SK-N-SH treated with all-trans-retinoic acid at 6 μM for 48 hours (cell line): ENCODE measurements at regions not wholly inside any gene's neighbourhood (a gene's known extent, or its start where the extent isn't known, plus 50 kb on each side); places are given as distances from the start of the nearest gene placed in this dataset.

Experiments used
- GLIS3 ChIP-seq: fragments of 250-450 bp; sonication (Bioruptor Pico); IDR thresholded peaks from 2 replicates; pipeline ENCODE4 v1.5.0; 2020; ENCODE audit warnings: mild to moderate bottlenecking, moderate library complexity
- ISL1 ChIP-seq: fragments of 250-450 bp; sonication (Bioruptor Pico); IDR thresholded peaks from 2 replicates; pipeline ENCODE4 v2.1.2; 2022; ENCODE audit warnings: mild to moderate bottlenecking, moderate library complexity
- PPARA ChIP-seq: fragments of 250-450 bp; sonication (Bioruptor Pico); IDR thresholded peaks from 2 replicates; pipeline ENCODE4 v1.5.0; 2020; ENCODE audit warnings: mild to moderate bottlenecking, borderline replicate concordance
- SNAI2 ChIP-seq: fragments of 250-450 bp; sonication (Bioruptor Pico); IDR thresholded peaks from 2 replicates; pipeline ENCODE4 v1.5.0; 2020; ENCODE audit warnings: mild to moderate bottlenecking, moderate library complexity
- TOX ChIP-seq: fragments of 250-450 bp; sonication (Bioruptor Pico); IDR thresholded peaks from 2 replicates; pipeline ENCODE4 v1.8.0; 2021; ENCODE audit warnings: mild to moderate bottlenecking, moderate library complexity, borderline replicate concordance
- ZC3H10 ChIP-seq: fragments of 250-450 bp; sonication (Bioruptor Pico); IDR thresholded peaks from 2 replicates; pipeline ENCODE4 v1.5.1; 2021; ENCODE audit warnings: mild to moderate bottlenecking, moderate library complexity
- ZNF565 ChIP-seq: fragments of 450-650 bp; formaldehyde crosslinking; conservative IDR thresholded peaks from 2 replicates; pipeline ENCODE4 v1.5.0; 2020; ENCODE audit warnings: low read depth, mild to moderate bottlenecking, moderate library complexity
- TF ChIP-seq, protein P1 (sequence below): fragments of 250-450 bp; sonication (Bioruptor Pico); IDR thresholded peaks from 2 replicates; pipeline ENCODE4 v1.5.0; 2020; ENCODE audit warnings: mild to moderate bottlenecking, moderate library complexity

DNA sequence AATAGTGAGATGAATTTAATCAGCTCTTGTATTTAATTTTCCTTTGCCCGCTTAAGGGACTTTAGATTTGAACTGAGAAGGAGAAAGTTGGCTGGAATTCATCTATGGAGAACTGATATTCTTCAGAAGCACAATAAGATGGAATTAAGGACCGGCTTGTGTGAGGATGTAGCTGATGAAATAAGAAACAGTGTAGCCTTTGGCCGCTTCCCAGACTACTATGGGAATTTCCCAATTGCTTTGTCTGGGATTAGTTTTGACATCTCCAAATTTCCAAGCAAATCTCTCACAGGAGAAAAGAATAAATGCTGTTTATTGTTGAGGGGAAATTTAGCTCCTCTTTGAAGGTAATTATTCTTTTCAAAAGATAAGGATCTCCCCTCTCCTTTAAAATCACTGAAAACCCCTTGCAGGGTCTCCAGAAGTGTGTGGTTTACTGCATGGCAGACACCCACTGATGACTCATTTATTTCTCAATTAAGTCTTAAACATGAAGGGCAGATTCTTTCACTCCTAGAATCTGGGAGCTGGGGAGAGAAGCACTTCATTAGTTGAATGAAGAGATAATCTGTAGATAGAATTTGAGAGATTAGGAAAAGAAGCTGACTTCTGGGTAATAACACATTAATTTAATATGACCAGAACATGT, 606.5 kb upstream of the ADAMTS16 start:
- TF ChIP-seq ZC3H10 (CRISPR knock-in tag): no peak
- TF ChIP-seq TOX (CRISPR knock-in tag): no peak
- TF ChIP-seq SNAI2: no peak
- TF ChIP-seq GLIS3 (CRISPR knock-in tag): no peak
- TF ChIP-seq PPARA (CRISPR knock-in tag): no peak
- TF ChIP-seq ZNF565 (CRISPR knock-in tag): no peak
- TF ChIP-seq ISL1 (CRISPR knock-in tag): no peak
- TF ChIP-seq, protein P1, sequence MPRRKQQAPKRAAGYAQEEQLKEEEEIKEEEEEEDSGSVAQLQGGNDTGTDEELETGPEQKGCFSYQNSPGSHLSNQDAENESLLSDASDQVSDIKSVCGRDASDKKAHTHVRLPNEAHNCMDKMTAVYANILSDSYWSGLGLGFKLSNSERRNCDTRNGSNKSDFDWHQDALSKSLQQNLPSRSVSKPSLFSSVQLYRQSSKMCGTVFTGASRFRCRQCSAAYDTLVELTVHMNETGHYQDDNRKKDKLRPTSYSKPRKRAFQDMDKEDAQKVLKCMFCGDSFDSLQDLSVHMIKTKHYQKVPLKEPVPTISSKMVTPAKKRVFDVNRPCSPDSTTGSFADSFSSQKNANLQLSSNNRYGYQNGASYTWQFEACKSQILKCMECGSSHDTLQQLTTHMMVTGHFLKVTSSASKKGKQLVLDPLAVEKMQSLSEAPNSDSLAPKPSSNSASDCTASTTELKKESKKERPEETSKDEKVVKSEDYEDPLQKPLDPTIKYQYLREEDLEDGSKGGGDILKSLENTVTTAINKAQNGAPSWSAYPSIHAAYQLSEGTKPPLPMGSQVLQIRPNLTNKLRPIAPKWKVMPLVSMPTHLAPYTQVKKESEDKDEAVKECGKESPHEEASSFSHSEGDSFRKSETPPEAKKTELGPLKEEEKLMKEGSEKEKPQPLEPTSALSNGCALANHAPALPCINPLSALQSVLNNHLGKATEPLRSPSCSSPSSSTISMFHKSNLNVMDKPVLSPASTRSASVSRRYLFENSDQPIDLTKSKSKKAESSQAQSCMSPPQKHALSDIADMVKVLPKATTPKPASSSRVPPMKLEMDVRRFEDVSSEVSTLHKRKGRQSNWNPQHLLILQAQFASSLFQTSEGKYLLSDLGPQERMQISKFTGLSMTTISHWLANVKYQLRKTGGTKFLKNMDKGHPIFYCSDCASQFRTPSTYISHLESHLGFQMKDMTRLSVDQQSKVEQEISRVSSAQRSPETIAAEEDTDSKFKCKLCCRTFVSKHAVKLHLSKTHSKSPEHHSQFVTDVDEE (CRISPR knock-in tag): no peak
